CD4-positive, alpha-beta T cell treated with Interleukin-17A for 4 hours (primary cell): ENCODE measurements at regions not wholly inside any gene's neighbourhood (a gene's known extent, or its start where the extent isn't known, plus 50 kb on each side); places are given as distances from the start of the nearest gene placed in this dataset.

Experiments
- DNase-seq: peaks from one replicate; pipeline ENCODE4 v3.0.0-alpha.2; 2020; ENCODE audit warnings: mixed read lengths

DNA sequence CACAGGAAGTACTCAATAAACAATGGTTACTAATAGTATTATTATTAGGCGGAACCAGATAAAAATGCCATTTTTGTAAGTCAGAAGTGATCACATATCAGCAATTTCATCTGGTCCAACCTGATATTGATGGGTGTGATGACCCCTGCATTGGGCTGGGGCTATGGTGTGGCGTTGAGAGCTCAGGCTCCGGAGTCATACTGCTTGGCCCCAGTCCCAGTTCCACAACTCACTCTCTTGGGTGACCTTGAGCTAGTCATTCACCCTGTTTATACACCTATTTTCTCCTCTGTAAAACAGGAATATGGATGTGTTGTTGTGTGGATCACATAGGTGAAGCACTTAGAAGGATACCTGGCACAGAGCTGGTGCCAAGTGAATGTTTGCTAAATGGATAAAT is 229.4 kb upstream of the POU3F1 start:
- no peak for DNase-seq

DNA sequence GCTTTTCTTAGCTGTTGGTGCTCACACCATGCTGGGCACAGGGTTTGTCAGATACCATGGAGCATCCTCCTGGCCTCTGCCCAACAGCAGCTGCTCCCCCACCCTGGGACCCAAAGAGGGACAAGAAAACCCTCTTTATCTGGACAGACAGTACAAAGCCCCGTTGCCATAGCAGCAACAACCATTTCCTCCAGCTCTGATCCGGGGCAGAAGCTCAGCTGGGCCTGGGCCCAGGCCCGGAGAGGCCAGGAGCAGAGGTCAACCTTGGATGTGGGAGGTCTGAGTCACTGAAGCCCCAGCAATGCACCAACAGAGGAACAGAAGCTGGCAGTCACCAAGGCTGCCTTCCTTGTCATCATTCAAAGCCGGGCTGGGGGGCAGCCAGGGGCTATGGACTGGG is 228.4 kb upstream of the POU3F1 start:
- no peak for DNase-seq

DNA sequence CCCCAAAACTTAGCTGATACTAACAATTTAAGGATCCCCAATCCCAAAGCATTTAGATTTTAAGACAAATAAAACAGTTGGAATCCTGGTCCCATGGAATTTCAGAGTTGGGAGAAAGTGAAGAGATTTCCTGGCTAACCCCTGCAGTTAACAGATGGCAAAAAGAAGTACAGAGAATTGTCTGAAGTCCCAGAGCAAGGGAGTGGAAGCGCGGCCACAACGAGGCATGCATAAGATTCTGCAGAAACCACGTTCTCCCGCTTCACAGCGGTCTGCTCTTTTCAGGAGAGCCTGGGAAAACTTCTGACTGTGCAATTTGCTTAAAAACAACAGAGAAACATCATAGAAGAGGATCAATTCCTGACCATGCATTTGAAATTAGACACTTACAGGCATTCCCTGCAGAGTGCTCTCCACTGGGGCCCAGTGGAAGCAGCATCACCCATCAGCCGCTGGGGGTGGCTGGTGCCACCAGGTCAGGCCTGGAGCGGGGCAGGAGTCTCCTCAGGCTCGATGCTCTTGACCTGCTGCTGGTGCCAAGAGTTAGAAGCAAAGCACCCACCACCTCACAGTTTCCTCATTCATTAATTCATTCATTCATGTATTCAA is 226.7 kb upstream of the POU3F1 start:
- DNase-seq = no peak

DNA sequence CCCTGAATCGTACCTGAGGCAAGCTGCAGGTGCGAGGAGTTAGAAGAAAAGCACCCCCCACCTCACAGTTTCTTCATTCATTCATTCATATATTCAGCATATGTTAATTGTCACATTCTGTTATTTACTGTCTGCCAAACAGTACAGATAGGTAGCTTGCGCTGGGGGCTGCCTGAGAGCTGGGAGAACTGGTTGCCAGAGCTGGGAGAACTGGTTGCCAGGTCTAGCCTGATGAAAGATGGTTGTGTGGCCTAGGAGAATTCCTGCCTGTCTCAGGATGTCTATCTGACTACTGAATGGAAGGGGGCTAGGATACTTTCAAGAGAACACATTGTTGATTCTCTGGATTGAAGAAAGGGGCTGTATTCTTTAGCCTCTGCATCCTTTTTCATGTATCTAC is 225.9 kb upstream of the POU3F1 start:
- no peak for DNase-seq

DNA sequence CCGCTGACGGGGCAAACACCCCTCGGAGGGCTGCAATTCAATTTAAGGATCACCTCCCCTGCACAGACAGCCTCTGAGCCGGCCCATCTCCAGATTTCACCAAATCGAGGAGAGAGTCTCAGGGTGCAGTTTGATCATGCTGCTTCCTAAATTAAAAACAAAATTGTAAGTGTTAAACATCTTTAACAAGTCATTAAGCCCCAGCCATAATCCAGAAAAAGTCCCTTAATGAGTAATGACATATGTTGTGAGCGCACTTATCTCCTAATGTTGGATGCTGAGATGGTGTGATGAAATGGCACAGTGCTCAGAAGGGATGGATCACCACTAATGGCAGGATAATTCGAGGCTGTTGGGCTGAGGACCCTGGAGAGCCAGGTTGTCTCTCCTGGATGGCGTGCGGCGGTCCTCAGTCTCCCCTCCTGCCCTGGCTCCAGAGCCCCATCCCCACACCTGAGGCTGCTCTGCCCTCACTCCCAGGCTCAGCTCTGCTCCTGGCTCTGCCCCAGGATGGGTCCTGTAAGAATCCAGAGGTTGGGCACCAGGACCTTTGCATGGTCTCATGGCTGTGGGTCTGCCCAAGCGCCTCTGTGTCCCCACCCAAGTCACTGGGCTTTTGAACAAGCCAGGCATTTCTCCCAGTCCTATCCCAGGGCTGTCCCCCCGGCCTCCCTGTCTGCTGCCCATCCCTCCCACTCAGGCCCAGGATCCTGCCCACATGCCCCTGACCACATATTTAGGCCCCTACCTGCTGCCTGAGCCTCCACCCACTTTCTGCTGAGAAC is 224.4 kb upstream of the POU3F1 start:
- DNase-seq = no peak

DNA sequence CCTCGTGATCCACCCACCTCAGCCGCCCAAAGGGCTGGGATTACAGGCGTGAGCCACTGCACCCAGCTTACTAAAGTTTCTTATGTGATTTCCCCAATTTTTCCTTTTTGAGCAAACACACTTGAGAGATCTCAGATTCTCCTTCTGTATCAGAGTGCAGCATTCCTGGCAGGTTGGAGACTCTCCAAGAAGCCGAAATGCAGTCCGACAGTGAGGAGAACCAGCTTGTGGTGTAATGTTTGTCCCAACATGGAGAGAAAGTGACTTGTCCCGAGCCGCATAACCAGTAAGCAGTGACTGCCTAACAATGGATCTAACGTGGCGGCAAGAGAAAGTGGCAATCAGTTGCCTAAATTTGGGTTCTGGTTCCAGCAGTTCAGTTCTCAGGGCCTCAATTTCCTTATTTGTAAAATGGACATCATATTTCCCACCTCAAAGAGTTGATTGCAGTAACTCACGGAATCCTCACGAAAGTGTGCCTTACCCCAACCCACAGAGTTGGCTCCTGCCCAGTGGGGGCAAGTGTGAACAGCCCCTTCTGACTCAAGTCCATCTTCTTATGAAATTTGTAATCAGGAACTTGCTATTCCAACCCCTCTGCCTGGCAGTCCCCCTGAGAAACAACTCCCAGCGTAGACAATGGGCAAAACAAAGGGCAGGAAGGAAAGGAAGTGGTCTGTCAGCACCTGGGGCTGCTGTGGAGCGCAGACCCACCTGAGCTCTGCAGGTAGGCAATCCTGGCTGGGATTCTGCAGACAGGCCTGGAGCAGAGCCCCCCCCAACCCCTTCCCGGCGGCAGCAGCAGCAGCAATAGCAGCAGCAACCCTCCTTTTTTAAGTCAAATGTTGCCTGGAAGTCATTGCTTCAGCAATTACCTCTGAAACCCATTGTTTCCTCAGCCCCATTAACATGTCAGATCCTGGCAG is 223.6 kb upstream of the POU3F1 start:
- DNase-seq = no peak

DNA sequence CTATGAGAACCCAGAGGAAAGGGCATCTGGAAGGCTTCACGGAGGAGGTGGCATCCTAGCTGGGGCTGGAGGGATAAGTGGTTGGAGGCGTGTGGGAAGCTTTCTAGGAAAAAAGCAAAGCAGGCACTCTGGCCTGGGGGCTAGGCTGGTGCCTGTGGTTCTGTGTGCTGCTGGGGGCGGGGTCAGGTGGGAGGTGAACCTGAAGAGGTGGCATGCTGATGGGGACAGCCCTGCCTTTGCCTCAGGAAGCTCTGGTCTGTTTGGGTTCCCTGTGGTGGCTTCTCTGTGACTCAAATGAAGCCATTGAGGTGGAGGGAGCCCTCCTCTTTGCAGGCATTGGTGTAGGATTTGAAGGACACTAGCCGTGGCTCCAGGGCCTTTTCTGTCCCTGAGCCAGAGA is 221.6 kb upstream of the POU3F1 start:
- no peak for DNase-seq

DNA sequence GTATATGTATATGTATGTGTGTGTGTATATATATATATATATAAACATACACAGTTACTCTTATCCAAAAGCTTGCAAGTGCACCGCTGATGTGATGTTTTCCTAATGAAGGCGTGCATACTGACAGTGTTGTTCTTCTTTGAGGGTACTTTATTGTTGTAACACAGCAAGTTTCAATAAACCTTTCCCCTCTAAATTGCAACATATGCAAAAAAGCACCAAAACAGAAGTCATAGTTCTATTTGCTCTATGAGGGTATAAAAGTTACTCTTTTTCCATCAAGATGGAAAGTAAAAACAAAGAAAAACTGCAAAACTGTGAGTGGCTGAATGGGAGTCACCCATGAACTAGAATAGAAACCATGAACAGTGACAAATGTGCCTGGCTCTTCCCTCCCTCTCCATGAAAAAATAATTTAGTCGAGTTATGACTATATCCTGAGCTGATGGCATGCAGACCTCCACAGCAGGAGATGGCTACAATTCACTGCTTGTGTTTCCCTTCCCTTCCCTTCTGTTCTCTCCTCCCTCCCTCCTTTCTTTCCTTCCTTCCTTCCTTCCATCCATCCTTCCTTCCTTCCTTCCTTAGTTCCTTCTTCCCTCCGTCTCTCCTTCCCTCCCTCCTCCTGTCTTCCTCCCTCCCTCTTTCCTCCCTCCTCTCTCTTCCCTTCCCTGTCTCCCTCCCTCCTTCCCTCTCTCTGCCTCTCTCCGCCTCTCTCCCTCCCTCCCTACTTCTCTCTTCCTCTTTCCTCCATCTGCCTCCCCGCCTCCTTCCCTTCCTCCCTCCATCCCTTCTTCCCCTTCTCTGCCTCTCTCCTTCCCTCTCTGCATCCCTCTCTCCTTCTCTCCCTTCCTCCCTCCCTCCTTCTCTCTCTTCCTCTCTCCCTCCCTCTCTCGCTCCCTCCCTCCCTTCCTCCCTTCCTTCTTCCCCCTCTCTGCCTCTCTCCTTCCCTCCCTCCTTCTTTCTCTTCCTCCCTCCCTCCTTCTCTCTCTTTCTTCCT is 220.7 kb upstream of the POU3F1 start:
- DNase-seq = no peak

DNA sequence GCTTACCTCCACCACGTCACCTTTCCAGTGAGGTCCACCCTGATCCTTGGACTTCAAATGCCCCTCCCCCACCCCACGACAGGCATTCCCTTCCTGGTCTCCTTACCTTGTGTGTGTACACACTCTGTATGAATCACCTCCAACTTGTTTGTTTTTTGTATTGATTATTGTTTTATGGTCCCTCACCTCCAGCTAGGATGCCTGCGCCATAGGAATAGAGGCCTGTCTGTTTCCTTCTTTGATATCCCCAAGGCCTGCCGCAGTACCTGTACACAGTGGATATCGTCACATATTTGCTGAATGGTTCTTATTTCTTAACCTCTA is 219.6 kb upstream of the POU3F1 start:
- no peak for DNase-seq

DNA sequence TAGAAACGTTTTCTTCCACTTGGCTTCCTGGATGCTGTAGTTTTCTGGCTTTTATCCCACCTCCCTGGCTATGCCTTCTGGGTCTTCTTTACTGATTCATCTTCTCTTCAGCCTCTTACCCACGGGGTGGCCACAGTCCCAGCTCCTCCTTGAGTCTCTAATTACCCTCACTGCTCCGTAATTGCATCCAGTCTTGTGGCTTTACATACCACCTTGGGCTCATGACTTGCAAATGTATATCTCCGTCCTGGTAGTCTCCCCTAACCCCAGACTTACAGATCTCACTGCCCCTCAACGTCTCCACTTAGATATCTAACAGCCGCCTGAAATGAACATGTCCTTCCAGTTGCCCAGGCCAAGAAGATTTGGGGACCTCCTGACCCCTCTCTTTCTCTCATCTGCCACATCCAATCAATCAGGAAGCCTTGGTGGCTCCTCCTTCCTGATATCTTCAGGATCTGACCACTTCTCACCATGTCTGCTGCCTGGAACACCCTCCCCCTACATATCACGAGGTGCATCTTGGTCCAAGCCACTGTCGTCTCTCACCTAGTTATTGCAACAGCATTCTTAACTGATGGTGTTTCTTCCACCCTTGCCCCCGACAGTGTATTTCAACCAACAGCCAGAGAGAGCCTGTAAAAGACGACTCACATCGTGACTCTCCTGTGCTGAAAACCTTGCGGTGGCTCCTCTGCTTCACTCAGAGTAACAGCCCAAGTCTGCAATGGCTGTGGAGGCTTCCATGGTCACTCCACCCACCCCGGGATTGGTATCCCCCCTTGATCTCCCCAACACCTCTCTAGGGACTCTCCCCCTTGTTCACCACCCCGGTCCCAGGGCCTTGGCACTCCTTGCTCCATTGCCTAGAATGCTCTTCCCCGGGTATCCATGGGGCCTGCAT is 219.0 kb upstream of the POU3F1 start:
- no peak for DNase-seq

DNA sequence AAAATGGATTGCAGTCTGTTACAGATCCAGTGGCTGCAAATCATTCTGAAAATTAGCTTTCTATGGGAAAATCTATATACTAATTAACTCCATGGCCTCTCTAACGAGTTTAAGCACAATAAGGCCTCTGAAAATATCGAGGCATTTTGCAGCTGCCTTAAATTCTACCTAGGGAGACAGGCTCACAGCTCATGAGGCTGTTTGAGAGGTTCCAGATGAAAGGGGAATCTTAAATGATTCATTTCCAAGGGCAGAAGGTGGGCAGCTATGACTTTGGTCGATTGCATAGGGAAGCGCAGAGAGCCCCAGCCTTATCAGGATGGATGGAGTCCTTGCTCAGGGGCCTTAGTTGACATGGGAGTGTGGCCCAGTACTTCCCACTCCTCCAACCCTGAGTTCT is 216.8 kb upstream of the POU3F1 start:
- DNase-seq = no peak

DNA sequence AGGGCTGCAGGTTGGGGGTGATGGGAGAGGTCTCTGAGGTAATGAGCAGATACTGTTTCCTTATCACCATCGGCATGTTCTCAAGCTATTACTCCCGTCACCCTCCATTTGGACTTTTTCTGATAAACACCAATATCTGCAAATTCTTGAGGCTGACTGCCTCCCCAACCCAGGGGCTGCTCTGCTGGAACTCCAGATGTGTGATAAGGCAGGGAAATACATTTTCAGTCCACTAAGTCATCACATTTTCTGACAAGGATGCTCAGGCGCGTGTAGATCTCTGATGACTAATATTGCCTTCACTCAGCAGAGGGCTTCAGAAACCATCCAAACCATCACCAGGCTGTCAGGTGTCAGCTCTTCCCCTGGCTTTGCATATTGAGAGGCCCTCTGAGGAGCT is 215.0 kb upstream of the POU3F1 start:
- DNase-seq = no peak

DNA sequence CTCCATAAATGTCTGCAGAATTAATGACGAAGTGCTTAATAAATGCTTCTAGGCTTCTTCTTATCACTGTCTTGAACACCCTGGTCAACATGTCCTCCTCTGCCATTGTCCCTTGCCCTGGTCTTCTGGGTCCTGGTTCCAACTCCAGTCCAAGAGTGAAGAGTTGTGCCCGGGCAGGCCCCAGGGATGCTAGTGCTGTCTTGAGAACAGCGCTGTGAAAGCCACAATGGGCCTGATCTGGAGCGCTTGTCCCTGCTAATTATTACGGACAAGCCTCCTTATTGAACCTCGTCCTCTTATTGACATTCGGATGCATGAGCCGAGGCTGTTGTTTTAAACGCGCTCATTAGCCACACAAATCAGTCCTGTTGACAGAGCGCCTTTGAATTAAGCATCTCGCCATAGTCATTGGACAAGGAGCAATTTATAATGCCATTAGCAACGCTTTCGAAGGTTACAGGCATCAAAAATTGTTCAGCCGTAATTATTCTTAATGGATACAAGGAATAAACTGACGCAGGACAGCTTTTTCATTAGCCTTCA is 211.6 kb upstream of the POU3F1 start:
- no peak for DNase-seq

DNA sequence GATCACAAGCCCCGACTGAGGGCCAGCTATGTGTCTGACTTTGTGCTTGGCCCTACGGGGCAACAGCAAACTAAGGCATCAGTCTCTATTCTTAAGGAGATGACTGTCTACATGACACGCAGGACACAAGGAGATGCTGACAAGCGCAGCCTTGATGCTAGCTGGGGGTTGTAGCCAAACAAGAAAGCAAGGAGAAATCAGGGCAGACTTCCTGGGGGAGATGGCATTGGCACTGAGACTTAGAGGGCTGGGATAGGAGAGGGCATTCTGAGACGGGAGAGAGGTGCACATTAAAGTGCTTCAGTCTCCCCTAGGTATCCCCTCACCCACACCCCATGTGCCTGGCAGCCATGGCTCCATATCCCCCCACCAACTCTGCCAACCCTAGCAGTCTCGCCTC is 210.8 kb upstream of the POU3F1 start:
- no peak for DNase-seq

DNA sequence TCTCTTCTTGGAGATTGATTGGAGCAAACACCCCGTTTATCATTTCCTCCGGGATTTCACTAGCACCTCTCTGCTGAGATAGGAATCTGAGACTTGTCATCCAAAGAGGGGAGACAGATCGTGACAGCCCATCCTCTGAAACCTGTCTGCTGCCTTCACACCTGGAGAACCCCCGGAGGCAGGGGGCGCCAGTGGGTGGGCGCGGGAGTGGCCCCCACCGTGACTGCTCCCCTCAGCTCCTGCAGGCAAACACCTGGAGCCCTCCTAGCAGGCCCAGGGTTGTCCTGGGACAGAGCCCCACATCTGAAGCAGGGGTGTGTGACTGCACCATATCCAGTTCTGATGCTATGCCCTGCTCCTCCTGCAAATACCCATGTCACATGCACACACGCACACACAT is 209.5 kb upstream of the POU3F1 start:
- DNase-seq = no peak

DNA sequence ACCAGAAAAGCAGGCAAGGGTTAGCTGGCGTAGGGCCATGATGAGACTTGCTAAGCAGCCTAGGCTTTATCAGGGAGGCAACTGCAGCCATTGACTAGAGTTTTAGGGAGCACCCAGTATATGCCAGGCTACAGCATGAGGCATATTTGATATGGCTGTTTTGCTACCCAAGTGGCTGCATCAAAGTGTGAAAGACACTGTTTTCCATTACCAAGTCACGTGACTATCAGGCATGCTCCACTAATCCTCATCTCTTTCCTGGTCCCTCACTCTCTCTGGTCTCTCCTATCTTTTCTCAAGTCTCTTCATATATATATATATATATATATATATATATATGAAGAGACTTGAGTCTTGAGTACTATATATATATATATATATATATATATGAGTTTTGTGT is 206.7 kb upstream of the POU3F1 start:
- no peak for DNase-seq

DNA sequence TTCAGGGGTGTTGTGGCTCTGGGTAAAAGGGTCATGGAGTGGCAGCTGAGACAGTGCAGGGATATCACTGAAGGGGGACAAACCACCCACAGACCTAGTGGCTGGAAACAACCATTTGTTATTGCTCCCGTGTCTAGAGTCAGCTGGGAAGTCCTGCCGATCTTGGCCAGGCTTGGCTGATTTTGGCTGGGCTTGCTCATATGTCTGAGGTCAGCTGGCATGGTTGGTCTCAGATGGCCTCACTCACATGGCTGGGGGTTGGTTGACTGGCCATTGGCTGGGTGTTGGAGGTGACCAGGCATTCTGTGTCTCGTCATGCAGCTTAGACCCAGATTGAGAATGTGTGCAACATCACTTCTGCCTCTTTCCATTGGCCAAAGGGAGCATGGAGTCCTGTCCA is 203.8 kb upstream of the POU3F1 start:
- DNase-seq = no peak

DNA sequence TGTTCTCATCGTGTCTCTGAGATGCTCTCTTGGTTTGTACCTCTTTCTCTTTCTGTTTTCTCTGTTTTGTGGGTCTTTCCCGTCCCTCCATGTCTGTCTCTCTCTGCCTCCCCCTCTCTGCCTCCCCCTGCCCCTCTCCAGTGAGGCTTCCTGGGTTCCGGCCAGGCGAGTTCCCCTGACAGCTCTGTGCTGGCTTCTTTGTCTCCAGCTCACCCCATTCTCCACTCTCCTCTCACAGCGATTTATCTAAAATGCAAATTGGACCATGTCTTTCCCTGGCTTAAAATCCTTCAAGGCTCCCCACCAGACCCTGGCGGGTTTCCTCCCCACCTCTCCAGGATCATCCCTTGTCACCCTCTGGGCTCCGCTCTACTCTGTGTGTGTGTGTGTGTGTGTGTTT is 202.4 kb upstream of the POU3F1 start:
- no peak for DNase-seq

DNA sequence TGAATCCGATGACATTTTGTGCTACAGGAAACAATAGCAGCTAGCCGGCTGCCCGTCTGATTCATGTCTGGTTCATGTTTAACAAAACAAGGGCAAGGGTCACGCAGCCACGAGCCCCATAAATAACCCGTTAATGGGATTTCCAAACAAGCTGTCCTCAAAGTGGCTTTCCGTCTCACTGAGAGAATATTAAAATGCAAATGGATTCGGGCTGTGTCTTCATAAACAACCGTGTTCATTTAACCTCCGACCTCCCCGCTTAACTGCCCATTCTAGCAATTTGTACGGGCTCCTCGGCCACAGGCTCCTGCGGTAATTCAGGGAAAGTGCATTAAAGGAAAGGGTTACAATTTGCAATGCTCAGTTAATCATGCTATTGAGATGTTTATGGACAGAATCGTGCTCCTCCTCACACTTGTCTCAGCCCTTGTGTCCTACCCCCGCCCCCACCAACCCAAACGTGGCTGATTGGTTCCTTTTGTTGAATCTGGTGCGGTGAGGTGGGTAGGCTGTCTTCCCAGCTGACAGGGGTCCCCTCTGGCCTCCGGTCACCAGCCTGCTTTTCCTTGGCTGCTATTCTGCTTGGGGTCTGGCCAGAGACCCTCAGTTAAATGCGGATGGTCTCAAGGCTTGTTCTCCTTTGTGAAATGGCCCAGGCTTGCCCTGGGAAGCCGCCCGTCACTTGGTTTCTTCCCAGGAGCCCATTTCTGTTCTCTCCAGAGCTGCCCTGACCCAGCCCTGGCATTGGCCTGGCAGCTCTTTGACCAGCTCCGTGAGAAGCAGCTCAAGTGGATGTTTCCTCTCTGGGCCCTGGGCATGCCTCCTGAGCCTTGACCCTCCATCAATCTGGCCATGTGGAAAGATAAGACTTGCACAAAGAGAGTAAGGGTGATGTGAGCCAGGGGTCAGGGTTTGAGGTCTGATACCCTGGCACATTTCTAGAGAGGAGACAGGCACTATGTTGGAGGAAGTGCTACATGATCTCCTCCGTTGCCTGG is 200.7 kb upstream of the POU3F1 start:
- DNase-seq = no peak
